ENCODE measurements at regions not wholly inside any gene's neighbourhood (a gene's known extent, or its start where the extent isn't known, plus 50 kb on each side); places are given as distances from the start of the nearest gene placed in this dataset.
A peak's percentile ranks its signal among the peaks of the same experiment; 100 is the strongest.

DNA sequence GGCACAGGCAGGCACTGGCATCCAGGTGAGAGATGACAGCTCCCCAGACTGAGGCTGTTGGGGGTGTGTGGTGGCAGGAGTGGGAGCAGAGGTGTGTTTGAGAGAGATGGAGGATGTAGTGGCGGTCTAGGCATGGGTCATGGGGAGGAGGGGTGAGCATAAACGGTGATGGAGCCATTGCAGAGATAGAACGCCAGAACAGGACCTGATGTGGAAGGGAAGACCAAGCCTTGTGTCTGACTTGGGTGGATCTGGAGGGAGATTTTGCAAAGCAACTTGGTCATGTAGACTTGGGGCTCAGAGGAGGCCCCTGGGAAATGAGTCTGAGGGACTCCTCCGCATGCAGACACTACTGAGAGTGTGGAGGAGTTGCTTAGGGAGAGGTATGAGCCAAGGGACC lies 50.0 kb upstream of the CLDN5 start:
- FAIRE-seq, result peak; percentile 90
- no peak for DNase-seq (ENCODE audit: low spot score)

GRCh38 chr22:19576460-19577421 lies 52.5 kb upstream of the CLDN5 start:
- peak; percentile 92 for DNase-seq (ENCODE audit: low spot score)
- FAIRE-seq, result peak; percentile 94

DNA sequence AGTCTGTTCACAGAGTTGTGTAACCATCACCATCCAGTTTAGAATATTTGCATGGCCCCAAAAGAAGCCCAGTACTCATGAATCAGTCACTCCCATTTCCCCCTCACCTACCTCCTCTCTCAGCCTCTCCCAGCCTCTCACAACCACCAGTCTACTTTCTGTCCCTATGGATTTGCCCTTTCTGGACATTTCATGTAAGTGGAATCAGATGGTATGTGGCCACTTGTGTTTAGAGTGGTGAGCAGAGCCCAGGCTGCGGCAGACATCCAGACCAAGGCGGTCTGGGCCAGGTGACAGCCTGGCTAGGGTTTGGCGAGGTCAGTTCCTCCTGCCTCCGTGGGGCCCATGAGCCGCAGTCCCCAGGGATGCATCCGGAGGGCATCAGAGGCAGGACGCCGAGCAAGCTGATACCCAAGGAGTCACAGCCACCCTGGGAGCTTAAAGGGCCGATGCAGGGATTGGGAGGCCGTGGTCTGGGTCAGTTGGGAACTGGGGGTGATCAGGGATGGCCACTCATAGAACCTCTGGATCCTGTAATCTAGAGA lies 53.3 kb upstream of the CLDN5 start:
- FAIRE-seq, result peak; percentile 66
- DNase-seq (ENCODE audit: low spot score), result no peak

DNA sequence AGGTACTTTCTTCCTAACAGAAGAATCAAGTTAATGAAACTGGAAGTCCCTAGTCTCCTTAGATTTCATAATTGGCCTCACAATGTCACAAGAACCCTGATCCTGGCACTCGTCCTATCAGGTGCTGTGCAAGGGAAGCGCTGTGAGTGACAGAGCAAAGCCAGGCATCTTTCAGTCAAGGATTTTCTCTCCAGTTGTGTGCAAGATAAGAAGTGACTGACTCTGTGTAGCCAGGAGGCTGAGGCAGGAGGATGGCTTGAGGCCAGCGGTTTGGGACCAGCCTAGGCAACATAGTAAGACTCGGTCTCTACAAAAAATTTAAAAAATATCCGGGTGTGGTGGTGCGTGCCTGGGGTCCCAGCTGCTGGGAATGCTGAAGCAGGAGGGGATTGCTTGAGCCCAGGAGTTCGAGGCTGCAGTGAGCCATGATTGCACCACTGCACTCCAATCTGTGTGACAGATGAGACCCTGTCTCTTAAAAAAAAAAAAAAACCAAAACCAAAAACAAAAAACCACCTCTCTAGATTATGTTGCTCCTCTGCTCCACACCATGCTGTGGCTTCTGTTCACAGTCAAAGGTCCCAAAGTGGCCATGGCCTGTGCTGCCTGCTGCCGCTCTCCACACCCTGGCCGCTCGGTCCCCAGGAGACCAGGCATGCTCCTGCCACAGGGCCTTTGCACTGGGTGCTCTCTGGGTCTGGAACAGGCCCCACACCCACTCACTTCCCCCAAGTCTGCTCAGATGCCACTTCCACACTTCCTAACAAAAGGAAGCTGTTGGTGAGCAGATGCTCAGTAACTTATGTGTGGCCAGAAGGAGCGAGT lies 54.2 kb upstream of the CLDN5 start:
- DNase-seq (ENCODE audit: low spot score) (no peak), FAIRE-seq (no peak)

- DNase-seq (ENCODE audit: low spot score) (no peak), FAIRE-seq (no peak)
These were observed 55.1 kb upstream of the CLDN5 start for GRCh38 chr22:19579115-19579811.

DNA sequence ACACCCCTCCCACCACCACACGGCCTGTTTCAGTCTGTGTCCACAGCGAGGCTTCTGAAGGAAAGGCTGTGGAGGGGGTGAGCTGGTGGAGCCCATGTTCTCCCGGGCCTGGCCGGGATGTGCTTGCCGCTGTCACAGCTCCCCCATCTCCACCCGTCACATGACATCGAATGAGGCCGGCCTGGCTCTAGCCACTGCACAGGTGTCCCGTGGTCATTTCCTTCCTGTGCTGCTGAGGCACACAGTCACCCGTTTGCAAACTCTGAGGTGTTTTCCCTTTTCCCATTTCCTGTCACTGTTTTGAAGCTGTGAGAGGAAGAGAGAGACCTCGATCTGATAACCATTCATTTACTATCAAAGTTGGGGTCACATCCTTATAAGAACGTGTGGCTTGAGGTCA lies 55.7 kb upstream of the CLDN5 start:
- FAIRE-seq, result no peak
- DNase-seq (ENCODE audit: low spot score), result no peak

- no peak for DNase-seq (ENCODE audit: low spot score)
- no peak for FAIRE-seq
These were observed 56.2 kb upstream of the CLDN5 start for GRCh38 chr22:19580291-19580890.

DNA sequence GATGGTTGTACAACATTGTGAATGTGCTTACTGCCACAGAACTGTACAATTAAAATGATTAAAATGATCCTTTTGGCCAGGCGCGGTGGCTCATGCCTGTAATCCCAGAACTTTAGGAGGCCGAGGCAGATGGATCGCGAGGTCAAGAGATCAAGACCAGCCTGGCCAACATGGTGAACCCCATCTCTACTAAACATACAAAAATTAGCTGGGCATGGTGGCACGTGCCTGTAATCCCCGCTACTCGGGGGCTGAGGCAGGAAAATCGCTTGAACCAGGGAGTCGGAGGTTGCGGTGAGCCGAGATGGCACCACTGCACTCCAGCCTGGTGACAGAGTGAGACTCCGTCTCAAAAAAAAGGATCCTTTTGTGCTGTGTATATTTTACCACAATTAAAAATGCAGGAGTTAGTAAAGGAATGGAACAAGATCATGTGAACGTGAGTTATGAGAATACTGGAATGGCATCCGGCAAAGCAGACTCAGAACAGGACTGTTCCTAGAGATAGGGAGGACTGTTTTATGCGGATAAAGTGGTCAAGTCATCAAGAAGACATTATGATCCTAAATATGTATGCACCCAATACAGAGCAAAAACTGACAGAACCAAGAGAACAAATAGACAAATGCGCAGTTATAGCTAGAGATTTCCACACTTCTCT lies 58.0 kb upstream of the CLDN5 start:
- FAIRE-seq (no peak), DNase-seq (ENCODE audit: low spot score) (no peak)

GRCh38 chr22:19586922-19587684 lies 62.9 kb upstream of the CLDN5 start:
- DNase-seq (ENCODE audit: low spot score) (no peak), FAIRE-seq (no peak)

GRCh38 chr22:19590696-19591095 lies 66.5 kb upstream of the CLDN5 start:
- FAIRE-seq (peak; percentile 93), DNase-seq (ENCODE audit: low spot score) (no peak)

- FAIRE-seq, result no peak
- DNase-seq (ENCODE audit: low spot score), result no peak
These were observed 67.4 kb upstream of the CLDN5 start for GRCh38 chr22:19591568-19591967.

DNA sequence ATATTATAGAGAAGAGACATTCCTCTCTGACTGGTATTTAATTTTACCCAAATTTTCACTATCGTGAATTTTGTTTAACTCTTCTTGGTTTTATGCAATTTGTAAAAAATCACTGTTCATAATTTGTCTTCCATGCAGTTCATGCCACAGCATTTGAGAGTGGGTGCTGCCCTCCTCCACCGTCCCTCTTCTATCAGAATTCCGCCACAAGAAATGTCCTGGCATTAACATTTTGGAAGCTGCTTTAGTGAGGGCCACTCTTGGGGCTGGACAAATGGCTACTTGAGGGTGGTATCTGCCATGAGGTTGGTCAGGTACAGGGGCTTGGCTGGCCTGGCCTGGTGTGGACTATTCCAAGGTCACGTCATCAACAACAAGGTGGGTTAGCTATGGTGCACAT lies 68.3 kb upstream of the CLDN5 start:
- FAIRE-seq (no peak), DNase-seq (ENCODE audit: low spot score) (no peak)

DNA sequence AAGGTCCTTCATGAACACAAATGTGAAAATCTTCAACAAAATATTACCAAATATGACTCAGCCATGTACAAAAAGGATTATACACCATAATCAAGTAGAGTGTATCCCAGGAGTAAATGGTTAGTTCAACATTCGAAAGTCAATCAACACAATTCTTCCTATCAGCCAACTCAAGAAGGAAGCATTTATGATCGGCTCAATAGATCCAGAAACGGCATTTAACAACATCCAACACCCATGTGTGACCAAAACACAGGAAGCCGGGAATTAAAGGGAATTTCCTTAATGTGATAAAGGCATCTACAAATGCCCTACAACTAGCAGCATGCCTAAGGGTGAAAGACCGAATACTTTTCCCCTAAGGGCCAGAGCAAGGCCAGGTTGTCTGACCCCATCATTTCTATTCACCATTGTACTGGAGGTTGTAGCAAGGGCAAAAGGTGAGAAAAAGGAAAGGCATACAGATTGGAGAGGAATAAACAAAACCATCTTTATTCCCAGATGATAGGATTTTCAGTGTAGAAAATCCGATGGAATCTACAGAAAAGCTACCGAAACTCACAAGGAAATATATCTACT lies 69.9 kb upstream of the CLDN5 start:
- FAIRE-seq, result no peak
- no peak for DNase-seq (ENCODE audit: low spot score)

GRCh38 chr22:19595532-19595931 lies 71.3 kb upstream of the CLDN5 start:
- DNase-seq (ENCODE audit: low spot score), result no peak
- no peak for FAIRE-seq

DNA sequence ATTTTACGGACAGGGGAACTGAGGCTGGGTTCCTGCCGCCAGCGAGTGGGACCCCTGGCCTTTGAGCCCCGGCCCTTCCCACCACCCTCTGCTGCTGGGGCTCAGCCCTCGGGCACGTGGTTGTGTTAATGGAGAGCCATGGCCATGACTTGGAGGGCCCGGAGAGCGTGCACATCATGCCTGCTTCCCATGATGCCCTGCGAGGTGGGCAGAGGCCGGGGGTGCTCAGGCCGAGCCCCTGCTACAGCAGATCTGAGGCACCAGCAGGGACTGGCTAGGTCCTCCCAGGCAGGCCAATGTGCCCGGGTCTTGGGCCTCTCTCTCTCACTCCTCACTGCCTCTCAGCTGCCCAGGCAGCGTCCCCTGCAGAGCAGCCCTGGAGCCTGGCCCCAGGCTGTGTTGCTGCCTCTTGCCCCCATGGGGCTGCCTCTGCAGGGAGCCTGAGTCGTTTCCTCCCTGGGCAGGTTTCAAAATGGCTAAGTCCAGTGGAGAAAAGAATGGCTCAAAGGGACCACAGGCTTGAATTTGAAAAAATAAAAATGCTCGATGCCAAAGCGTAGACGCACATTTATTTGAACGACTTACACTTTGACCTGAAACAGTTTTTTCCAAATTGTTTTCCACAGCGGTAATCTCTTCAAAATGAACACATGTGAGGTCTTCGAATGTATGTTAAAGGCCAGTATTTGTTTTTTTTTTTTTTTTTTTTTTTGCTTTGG lies 72.6 kb upstream of the CLDN5 start:
- peak; percentile 30 for FAIRE-seq

GRCh38 chr22:19597399-19597735 lies 73.2 kb upstream of the CLDN5 start:
- FAIRE-seq, result no peak
- no peak for DNase-seq (ENCODE audit: low spot score)

More for the DNA sequence above, 72.6 kb upstream of the CLDN5 start:
- no peak for DNase-seq (ENCODE audit: low spot score)

DNA sequence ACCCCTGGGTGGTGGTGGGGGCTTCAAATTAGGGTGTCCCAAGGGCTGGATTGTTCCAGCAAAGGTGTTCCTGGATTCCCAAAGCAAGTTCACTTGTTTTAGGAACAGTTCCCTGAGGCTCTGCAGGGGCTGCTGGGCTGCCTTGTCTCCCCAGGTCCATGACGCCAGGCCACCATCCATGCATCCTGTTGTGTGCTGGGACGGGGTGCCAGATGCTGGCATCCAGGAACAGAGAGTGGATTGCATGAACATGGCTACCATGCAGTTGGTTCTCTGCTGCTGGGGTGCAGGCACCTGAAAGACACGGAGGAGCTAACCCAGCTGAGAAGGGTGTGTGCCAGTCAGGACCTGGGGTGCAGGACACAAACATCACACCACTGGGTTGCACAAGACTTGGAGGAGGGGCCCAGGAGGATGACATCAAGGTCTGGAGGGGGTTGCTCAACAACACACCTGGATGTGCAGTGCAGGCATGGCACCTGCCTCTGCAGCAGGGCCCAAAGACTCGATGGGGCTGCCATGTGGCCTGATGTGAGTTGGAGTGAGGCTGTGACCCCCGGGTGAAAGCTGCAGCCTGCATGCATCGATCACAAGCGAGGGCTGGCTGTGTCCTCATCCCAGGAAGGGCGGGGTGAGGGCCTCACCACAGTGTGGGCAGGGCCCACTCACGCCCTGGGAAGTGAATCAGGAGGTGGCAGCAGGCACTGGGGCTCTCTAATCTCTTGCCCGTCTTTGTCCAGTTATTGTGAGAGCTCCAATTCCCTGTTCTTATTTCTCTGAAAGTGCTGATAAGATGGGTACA lies 74.0 kb upstream of the CLDN5 start:
- FAIRE-seq, result peak; percentile 81
- DNase-seq (ENCODE audit: low spot score), result no peak

- DNase-seq (ENCODE audit: low spot score), result no peak
These were observed 74.8 kb upstream of the CLDN5 start for GRCh38 chr22:19599004-19599403.

More at GRCh38 chr22:19599004-19599403, 74.8 kb upstream of the CLDN5 start:
- FAIRE-seq, result no peak

Measured in urothelium cell line (cell line).